Left lung (tissue), 4 donors: ENCODE measurements at regions not wholly inside any gene's neighbourhood (a gene's known extent, or its start where the extent isn't known, plus 50 kb on each side); places are given as distances from the start of the nearest gene placed in this dataset.

Experiments used
- ATAC-seq: fragments of 200-7000 bp; cut with Tn5 transposase; one replicate; pipeline ENCODE4 v1.9.1; 2020; ENCODE audit warnings: moderate library complexity
- DNase-seq, 4 donors: peaks; one replicate each; pipeline ENCODE4 v3.0.0-alpha.2; 2013 to 2020
- H3K27ac ChIP-seq, 2 donors: fragments of 200-600 bp; sonication (generic) in 1 of 2; one replicate each; pipeline versions ENCODE4 v1.5.0 to v1.8.0; 2020 to 2021
- H3K27me3 ChIP-seq, 2 donors: fragments of 200-600 bp; sonication (generic) in 1 of 2; one replicate each; pipeline versions ENCODE4 v1.5.0 to v1.8.0; 2020 to 2021
- H3K36me3 ChIP-seq, 2 donors: fragments of 200-600 bp; sonication (generic) in 1 of 2; one replicate each; pipeline versions ENCODE4 v1.5.0 to v1.8.0; 2020 to 2021
- H3K4me1 ChIP-seq, 2 donors: fragments of 200-600 bp; one replicate each; pipeline ENCODE4 v1.8.0; 2021
- H3K4me3 ChIP-seq, 2 donors: fragments of 200-600 bp; sonication (generic) in 1 of 2; one replicate each; pipeline versions ENCODE4 v1.5.0 to v1.8.0; 2020 to 2021; ENCODE audit warnings: mild to moderate bottlenecking in 1 of 2
- H3K9me3 ChIP-seq, 2 donors: fragments of 200-600 bp; sonication (generic) in 1 of 2; one replicate each; pipeline versions ENCODE4 v1.5.0 to v1.8.0; 2020 to 2021
- intact Hi-C, 2 donors: fragments of 100-400 bp; cut with DNase I; formaldehyde crosslinking; loops; one replicate each; pipeline versions ENCODE4 v1.11.2 to v1.14.2; 2022
- TF ChIP-seq, protein P1 (sequence below), 2 donors: fragments of 200-600 bp; sonication (generic) in 1 of 2; IDR thresholded peaks; one replicate each; pipeline versions ENCODE4 v1.5.0 to v1.8.0; 2021; ENCODE audit warnings: antibody characterized with exemption in 2 of 2
- donor health status: DM: no; HTN: yes; CAD: no.
- donor health status: DM: no; HTN: no; CAD: no.

- ATAC-seq (no peak), DNase-seq (no peak)
- Histone ChIP-seq H3K27ac (no peak overlapping the region), H3K9me3 (no peaks in the 10 kb centered on the region), H3K27me3 (no peaks in the 10 kb centered on the region), H3K4me1 (no peaks in the 10 kb centered on the region), H3K36me3 (no peaks in the 10 kb centered on the region), H3K4me3 (no peak overlapping the region)
- TF ChIP-seq, protein P1, sequence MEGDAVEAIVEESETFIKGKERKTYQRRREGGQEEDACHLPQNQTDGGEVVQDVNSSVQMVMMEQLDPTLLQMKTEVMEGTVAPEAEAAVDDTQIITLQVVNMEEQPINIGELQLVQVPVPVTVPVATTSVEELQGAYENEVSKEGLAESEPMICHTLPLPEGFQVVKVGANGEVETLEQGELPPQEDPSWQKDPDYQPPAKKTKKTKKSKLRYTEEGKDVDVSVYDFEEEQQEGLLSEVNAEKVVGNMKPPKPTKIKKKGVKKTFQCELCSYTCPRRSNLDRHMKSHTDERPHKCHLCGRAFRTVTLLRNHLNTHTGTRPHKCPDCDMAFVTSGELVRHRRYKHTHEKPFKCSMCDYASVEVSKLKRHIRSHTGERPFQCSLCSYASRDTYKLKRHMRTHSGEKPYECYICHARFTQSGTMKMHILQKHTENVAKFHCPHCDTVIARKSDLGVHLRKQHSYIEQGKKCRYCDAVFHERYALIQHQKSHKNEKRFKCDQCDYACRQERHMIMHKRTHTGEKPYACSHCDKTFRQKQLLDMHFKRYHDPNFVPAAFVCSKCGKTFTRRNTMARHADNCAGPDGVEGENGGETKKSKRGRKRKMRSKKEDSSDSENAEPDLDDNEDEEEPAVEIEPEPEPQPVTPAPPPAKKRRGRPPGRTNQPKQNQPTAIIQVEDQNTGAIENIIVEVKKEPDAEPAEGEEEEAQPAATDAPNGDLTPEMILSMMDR (IDR thresholded peaks at IDR 0.05) = no peak
- intact Hi-C loops = no loop called here
Measured at GRCh38 chr16:64724339-64724738, 397.5 kb downstream of the CDH11 start.

DNA sequence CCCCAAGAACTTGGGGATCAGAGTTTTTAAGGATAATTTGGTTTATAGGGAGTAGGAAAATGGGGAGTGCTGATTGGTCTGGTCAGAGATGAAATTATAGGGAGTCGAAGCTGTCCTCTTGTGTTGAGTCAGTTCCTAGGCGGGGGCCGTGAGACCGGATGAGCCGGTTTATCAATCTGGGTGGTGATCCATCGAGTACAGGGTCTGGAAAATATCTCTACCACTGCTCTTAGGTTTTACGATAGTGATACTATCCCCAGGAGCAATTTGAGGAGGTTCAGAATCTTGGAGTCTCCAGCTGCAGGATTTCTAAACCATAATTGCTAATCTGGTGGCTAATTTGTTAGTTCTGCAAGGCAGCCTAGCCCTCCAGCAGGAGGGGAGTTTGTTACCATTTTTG is 403.4 kb downstream of the CDH11 start:
- no peak for DNase-seq
- ATAC-seq = no peak
- Histone ChIP-seq H3K36me3 (no peaks in the 10 kb centered on the region), H3K4me1 (no peaks in the 10 kb centered on the region), H3K27ac (no peak overlapping the region), H3K27me3 (no peaks in the 10 kb centered on the region), H3K4me3 (no peak overlapping the region), H3K9me3 (peaks cover 0 to 2% of the 10 kb centered on the region in 2 donors)
- TF ChIP-seq, protein P1 (IDR thresholded peaks at IDR 0.05) = no peak
- intact Hi-C loops = no loop called here

GRCh38 chr16:64717871-64718270 is 404.0 kb downstream of the CDH11 start:
- no peaks in the 10 kb centered on the region for H3K4me1 ChIP-seq
- no peak for ATAC-seq
- no peaks in the 10 kb centered on the region for H3K27me3 ChIP-seq
- H3K4me3 ChIP-seq = no peak overlapping the region
- no peak for DNase-seq
- intact Hi-C loops = no loop called here
- H3K27ac ChIP-seq = no peak overlapping the region
- no peaks in the 10 kb centered on the region for H3K36me3 ChIP-seq
- peaks cover 0 to 2% of the 10 kb centered on the region in 2 donors for H3K9me3 ChIP-seq
- TF ChIP-seq, protein P1 (IDR thresholded peaks at IDR 0.05) = no peak

DNA sequence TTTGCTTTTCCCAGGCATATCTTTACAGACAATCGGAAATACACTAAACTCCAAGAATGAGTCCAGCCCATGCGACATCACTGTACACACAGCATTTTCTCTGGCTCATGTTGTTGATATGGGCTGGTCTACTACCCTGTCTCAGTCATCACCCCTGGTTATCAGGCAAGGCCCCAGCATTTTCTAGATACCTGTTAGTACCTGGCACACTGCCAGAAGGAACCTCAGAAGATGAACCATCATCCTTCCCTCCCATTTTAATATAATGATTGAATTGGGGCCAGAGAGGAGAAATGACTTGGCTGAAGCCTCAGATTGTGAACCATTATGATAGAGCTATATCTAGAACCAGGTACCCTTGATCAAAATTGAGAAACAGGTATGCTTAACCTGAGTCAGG is 406.2 kb downstream of the CDH11 start:
- H3K4me1 ChIP-seq = no peaks in the 10 kb centered on the region
- H3K9me3 ChIP-seq = peaks cover 0 to 5% of the 10 kb centered on the region in 2 donors
- no peaks in the 10 kb centered on the region for H3K36me3 ChIP-seq
- H3K27ac ChIP-seq = no peak overlapping the region
- no peak overlapping the region for H3K4me3 ChIP-seq
- intact Hi-C loops = no loop called here
- DNase-seq (no peak), ATAC-seq (no peak)
- H3K27me3 ChIP-seq = no peaks in the 10 kb centered on the region
- TF ChIP-seq, protein P1 (IDR thresholded peaks at IDR 0.05) = no peak

- H3K27me3 ChIP-seq = no peaks in the 10 kb centered on the region
- H3K4me3 ChIP-seq = no peak overlapping the region
- no peak for DNase-seq
- H3K27ac ChIP-seq = no peak overlapping the region
- ATAC-seq = no peak
- H3K36me3 ChIP-seq = no peaks in the 10 kb centered on the region
- peaks cover 0 to 8% of the 10 kb centered on the region in 2 donors for H3K9me3 ChIP-seq
- TF ChIP-seq, protein P1 (IDR thresholded peaks at IDR 0.05) = no peak
- no peaks in the 10 kb centered on the region for H3K4me1 ChIP-seq
- intact Hi-C loops = no loop called here
Measured at GRCh38 chr16:64712026-64712425, 409.8 kb downstream of the CDH11 start.
